ENCODE measurements at regions not wholly inside any gene's neighbourhood (a gene's known extent, or its start where the extent isn't known, plus 50 kb on each side); places are given as distances from the start of the nearest gene placed in this dataset.
"Not testable (repeated sequence)": the region's sequence is repeated elsewhere in the genome, so short reads cannot be mapped to it uniquely, and the experiment has no call there.

GRCh38 chr1:47491341-47491753 is 53.5 kb downstream of the FOXD2 start:
- DNase-seq = no peak

- no peak for DNase-seq
Measured at GRCh38 chr1:47495176-47495713, 57.4 kb downstream of the FOXD2 start.

- no peak for DNase-seq
Measured at GRCh38 chr1:47498551-47498950, 60.7 kb downstream of the FOXD2 start.

GRCh38 chr1:47501069-47501468 is 63.2 kb downstream of the FOXD2 start:
- no peak for DNase-seq

GRCh38 chr1:47502746-47503370 is 65.0 kb downstream of the FOXD2 start:
- no peak for DNase-seq

GRCh38 chr1:47504840-47505239 is 67.0 kb downstream of the FOXD2 start:
- DNase-seq = not testable (repeated sequence)

GRCh38 chr1:47505267-47505666 is 67.4 kb downstream of the FOXD2 start:
- DNase-seq = no peak

GRCh38 chr1:47506053-47506452 is 68.2 kb downstream of the FOXD2 start:
- DNase-seq = no peak

GRCh38 chr1:47507144-47507543 is 69.3 kb downstream of the FOXD2 start:
- no peak for DNase-seq

GRCh38 chr1:47507881-47508701 is 70.2 kb downstream of the FOXD2 start:
- peak; percentile 39 for DNase-seq

- no peak for DNase-seq
Measured at GRCh38 chr1:47508702-47509431, 71.0 kb downstream of the FOXD2 start.

GRCh38 chr1:47510282-47510811 is 72.5 kb downstream of the FOXD2 start:
- DNase-seq = no peak

- DNase-seq = no peak
Measured at GRCh38 chr1:47511825-47512224, 74.0 kb downstream of the FOXD2 start.

- DNase-seq = no peak
Measured at GRCh38 chr1:47513393-47513792, 75.5 kb downstream of the FOXD2 start.

GRCh38 chr1:47514229-47514628 is 76.4 kb downstream of the FOXD2 start:
- DNase-seq = no peak

- no peak for DNase-seq
Measured at GRCh38 chr1:47515164-47515789, 77.4 kb downstream of the FOXD2 start.

GRCh38 chr1:47517946-47518345 is 80.1 kb downstream of the FOXD2 start:
- no peak for DNase-seq

GRCh38 chr1:47519491-47519890 is 81.6 kb downstream of the FOXD2 start:
- no peak for DNase-seq

- no peak for DNase-seq
Measured at GRCh38 chr1:47519971-47520370, 82.1 kb downstream of the FOXD2 start.

- DNase-seq = no peak
Measured at GRCh38 chr1:47521034-47521881, 83.4 kb downstream of the FOXD2 start.

GRCh38 chr1:47522935-47523834 is 85.3 kb downstream of the FOXD2 start:
- DNase-seq = no peak
